HG03575 (cell line): ENCODE measurements at regions not wholly inside any gene's neighbourhood (a gene's known extent, or its start where the extent isn't known, plus 50 kb on each side); places are given as distances from the start of the nearest gene placed in this dataset.
"Not testable (repeated sequence)": the region's sequence is repeated elsewhere in the genome, so short reads cannot be mapped to it uniquely, and the experiment has no call there.

ENCODE experiments used
- ATAC-seq: cut with Tn5 transposase; IDR thresholded peaks from one replicate; pipeline ENCODE4 v1.9.1; 2021; ENCODE audit not compliant: unreplicated experiment, insufficient number of reproducible peaks, low FRiP score; ENCODE audit errors: extremely low read depth

- no peak for ATAC-seq
Observed at GRCh38 chr7:81273601-81274397, 354.9 kb upstream of the SEMA3C start.

- no peak for ATAC-seq
Observed at GRCh38 chr7:81272176-81272575, 353.3 kb upstream of the SEMA3C start.

GRCh38 chr7:81268551-81268950 lies 349.7 kb upstream of the SEMA3C start:
- no peak for ATAC-seq

GRCh38 chr7:81267508-81267907 lies 348.7 kb upstream of the SEMA3C start:
- no peak for ATAC-seq

- no peak for ATAC-seq
Observed at GRCh38 chr7:81264116-81264515, 345.3 kb upstream of the SEMA3C start.

GRCh38 chr7:81260152-81260551 lies 341.3 kb upstream of the SEMA3C start:
- no peak for ATAC-seq

GRCh38 chr7:81256991-81257390 lies 338.1 kb upstream of the SEMA3C start:
- ATAC-seq: no peak

- no peak for ATAC-seq
Observed at GRCh38 chr7:81248420-81248819, 329.6 kb upstream of the SEMA3C start.

- ATAC-seq: not testable (repeated sequence)
Observed at GRCh38 chr7:81247364-81247763, 328.5 kb upstream of the SEMA3C start.

- ATAC-seq: no peak
Observed at GRCh38 chr7:81245353-81245752, 326.5 kb upstream of the SEMA3C start.

GRCh38 chr7:81244224-81244623 lies 325.4 kb upstream of the SEMA3C start:
- ATAC-seq: no peak

- no peak for ATAC-seq
Observed at GRCh38 chr7:81236560-81236959, 317.7 kb upstream of the SEMA3C start.

- no peak for ATAC-seq
Observed at GRCh38 chr7:81235997-81236396, 317.1 kb upstream of the SEMA3C start.

GRCh38 chr7:81234896-81235295 lies 316.0 kb upstream of the SEMA3C start:
- no peak for ATAC-seq

- ATAC-seq: no peak
Observed at GRCh38 chr7:81233208-81233940, 314.5 kb upstream of the SEMA3C start.

- no peak for ATAC-seq
Observed at GRCh38 chr7:81232084-81232799, 313.4 kb upstream of the SEMA3C start.

- no peak for ATAC-seq
Observed at GRCh38 chr7:81231301-81231838, 312.5 kb upstream of the SEMA3C start.

GRCh38 chr7:81226234-81226633 lies 307.4 kb upstream of the SEMA3C start:
- no peak for ATAC-seq

- not testable (repeated sequence) for ATAC-seq
Observed at GRCh38 chr7:81222692-81223091, 303.8 kb upstream of the SEMA3C start.
